Liver (tissue), 8 donors: ENCODE measurements at regions not wholly inside any gene's neighbourhood (a gene's known extent, or its start where the extent isn't known, plus 50 kb on each side); places are given as distances from the start of the nearest gene placed in this dataset.

Experiments
- DNase-seq: peaks from one replicate; pipeline ENCODE4 v3.0.0-alpha.2; 2017; ENCODE audit warnings: low spot score
- H3K27ac ChIP-seq, 2 donors: one replicate each; pipeline ENCODE4 v1.7.0; 2013; ENCODE audit warnings: inconsistent platforms in 2 of 2, low read length in 2 of 2, control low read depth in 1 of 2, low read depth in 1 of 2, mild to moderate bottlenecking in 1 of 2
- H3K27me3 ChIP-seq, 4 donors: one replicate each; pipeline versions ENCODE4 v1.6.1 to v1.7.0; 2013; ENCODE audit warnings: low read length in 3 of 4, inconsistent platforms in 1 of 4, mild to moderate bottlenecking in 1 of 4, moderate library complexity in 1 of 4; ENCODE audit not compliant: control insufficient read depth in 4 of 4, insufficient read depth in 4 of 4
- H3K36me3 ChIP-seq, 4 donors: one replicate each; pipeline versions ENCODE4 v1.6.1 to v1.7.0; 2013; ENCODE audit warnings: low read length in 3 of 4, mild to moderate bottlenecking in 3 of 4, low read depth in 1 of 4, moderate library complexity in 1 of 4; ENCODE audit not compliant: control insufficient read depth in 4 of 4, insufficient read depth in 3 of 4
- H3K4me1 ChIP-seq, 4 donors: one replicate each; pipeline versions ENCODE4 v1.6.1 to v1.7.0; 2013; ENCODE audit warnings: low read length in 3 of 4, mild to moderate bottlenecking in 3 of 4, moderate library complexity in 1 of 4; ENCODE audit not compliant: control insufficient read depth in 4 of 4, insufficient read depth in 4 of 4
- H3K4me3 ChIP-seq, 3 donors: one replicate each; pipeline versions ENCODE4 v1.6.1 to v1.7.0; 2013; ENCODE audit warnings: low read length in 3 of 3, control low read depth in 1 of 3, low read depth in 1 of 3, mild to moderate bottlenecking in 1 of 3
- H3K9ac ChIP-seq, 2 donors: one replicate each; pipeline ENCODE4 v1.7.0; 2013; ENCODE audit warnings: low read length in 2 of 2, mild to moderate bottlenecking in 2 of 2, moderate library complexity in 2 of 2, control low read depth in 1 of 2, low read depth in 1 of 2
- H3K9me3 ChIP-seq, 4 donors: one replicate each; pipeline versions ENCODE4 v1.6.1 to v1.7.0; 2013; ENCODE audit warnings: low read length in 3 of 4; ENCODE audit not compliant: control insufficient read depth in 4 of 4
- ATF3 ChIP-seq: IDR thresholded peaks from 2 replicates; pipeline ENCODE4 v1.6.1; 2016; ENCODE audit warnings: antibody characterized with exemption
- CTCF ChIP-seq: fragments of 150-350 bp; IDR thresholded peaks from 2 replicates; pipeline ENCODE4 v1.5.1; 2017; ENCODE audit warnings: improper control_type of control experiment, low read depth, low read length; ENCODE audit not compliant: missing input control
- EGR1 ChIP-seq, 2 donors: IDR thresholded peaks; 2 replicates each; pipeline ENCODE4 v1.6.1; 2016 to 2018; ENCODE audit warnings: antibody characterized with exemption in 2 of 2, low read depth in 2 of 2
- FOXA1 ChIP-seq: IDR thresholded peaks from 2 replicates; pipeline ENCODE4 v1.6.1; 2016; ENCODE audit warnings: antibody characterized with exemption
- FOXA2 ChIP-seq: IDR thresholded peaks from 2 replicates; pipeline ENCODE4 v1.6.1; 2016; ENCODE audit warnings: antibody characterized with exemption
- GABPA ChIP-seq, 2 donors: IDR thresholded peaks in 1 of 2; conservative IDR thresholded peaks in 1 of 2; 2 replicates each; pipeline ENCODE4 v1.6.1; 2016; ENCODE audit warnings: antibody characterized with exemption in 2 of 2, mild to moderate bottlenecking in 1 of 2, moderate library complexity in 1 of 2
- HNF4A ChIP-seq, 2 donors: conservative IDR thresholded peaks; 2 replicates each; pipeline ENCODE4 v1.6.1; 2016; ENCODE audit warnings: antibody characterized with exemption in 2 of 2, mild to moderate bottlenecking in 2 of 2
- JUND ChIP-seq, 2 donors: IDR thresholded peaks; 2 replicates each; pipeline ENCODE4 v1.6.1; 2016; ENCODE audit warnings: antibody characterized with exemption in 2 of 2
- MAX ChIP-seq: IDR thresholded peaks from 2 replicates; pipeline ENCODE4 v1.6.1; 2016; ENCODE audit warnings: antibody characterized with exemption
- NR2F2 ChIP-seq: IDR thresholded peaks from 2 replicates; pipeline ENCODE4 v1.6.1; 2016; ENCODE audit warnings: antibody characterized with exemption
- RAD21 ChIP-seq, 2 donors: IDR thresholded peaks; 2 replicates each; pipeline ENCODE4 v1.6.1; 2016; ENCODE audit warnings: antibody characterized with exemption in 2 of 2, mild to moderate bottlenecking in 2 of 2
- RXRA ChIP-seq, 2 donors: IDR thresholded peaks; 2 replicates each; pipeline ENCODE4 v1.6.1; 2017 to 2018; ENCODE audit warnings: antibody characterized with exemption in 2 of 2, mild to moderate bottlenecking in 1 of 2
- SP1 ChIP-seq: IDR thresholded peaks from 2 replicates; pipeline ENCODE4 v1.6.1; 2018; ENCODE audit warnings: antibody characterized with exemption, mild to moderate bottlenecking
- TAF1 ChIP-seq: conservative IDR thresholded peaks from 2 replicates; pipeline ENCODE4 v1.6.1; 2016; ENCODE audit warnings: antibody characterized with exemption, mild to moderate bottlenecking
- YY1 ChIP-seq: IDR thresholded peaks from 2 replicates; pipeline ENCODE4 v1.6.1; 2016; ENCODE audit warnings: antibody characterized with exemption, mild to moderate bottlenecking
- ZBTB33 ChIP-seq: IDR thresholded peaks from 2 replicates; pipeline ENCODE4 v1.6.1; 2016; ENCODE audit warnings: antibody characterized with exemption
- WGBS: extraction: QIAGEN DNeasy Blood & Tissue Kit; methylation state at CpG from one replicate; pipeline ENCODE4 v1.1.7; 2013; 5-methylcytosine and 5-hydroxymethylcytosine counted together
- donor health status: healthy.
- donor health status: healthy.
- donor health status: healthy.
- donor health status: healthy.
- donor health status: healthy.

- Histone ChIP-seq H3K9me3 (peaks cover 0 to 6% (median 3%) of the 10 kb centered on the region in 4 donors), H3K4me1 (no peaks in the 10 kb centered on the region), H3K27me3 (no peaks in the 10 kb centered on the region), H3K4me3 (no peak overlapping the region), H3K36me3 (no peaks in the 10 kb centered on the region), H3K27ac (no peak overlapping the region), H3K9ac (no peak overlapping the region)
- DNase-seq, result no peak
- no peak for TF ChIP-seq NR2F2
- TF ChIP-seq CTCF, result no peak
- no peak for TF ChIP-seq MAX
- no peak for TF ChIP-seq ATF3
- TF ChIP-seq HNF4A (conservative IDR thresholded peaks at IDR 0.05), result no peak
- no peak for TF ChIP-seq GABPA (IDR thresholded peaks at IDR 0.05 in 1 of 2, conservative IDR thresholded peaks at IDR 0.05 in 1 of 2)
- 76% methylated on average over 2 of the region's 2 CpGs for WGBS
Measured at GRCh38 chr1:199353906-199354305, 673.6 kb upstream of the NR5A2 start.

GRCh38 chr1:199356561-199356960 lies 670.9 kb upstream of the NR5A2 start:
- Histone ChIP-seq H3K27me3 (no peaks in the 10 kb centered on the region), H3K9me3 (no peaks in the 10 kb centered on the region), H3K4me3 (no peak overlapping the region), H3K4me1 (no peaks in the 10 kb centered on the region), H3K9ac (no peak overlapping the region), H3K36me3 (no peaks in the 10 kb centered on the region), H3K27ac (no peak overlapping the region)
- TF ChIP-seq GABPA (IDR thresholded peaks at IDR 0.05 in 1 of 2, conservative IDR thresholded peaks at IDR 0.05 in 1 of 2), result no peak
- no peak for TF ChIP-seq YY1
- TF ChIP-seq FOXA1, result no peak
- no peak for TF ChIP-seq ZBTB33
- no peak for TF ChIP-seq HNF4A (conservative IDR thresholded peaks at IDR 0.05)
- TF ChIP-seq EGR1 (IDR thresholded peaks at IDR 0.05; ENCODE audit: low read depth in 2 of 2), result no peak
- TF ChIP-seq TAF1, result no peak
- no peak for TF ChIP-seq SP1
- TF ChIP-seq FOXA2, result no peak
- TF ChIP-seq NR2F2, result no peak
- TF ChIP-seq JUND (IDR thresholded peaks at IDR 0.05), result no peak
- TF ChIP-seq RXRA (IDR thresholded peaks at IDR 0.05), result no peak
- TF ChIP-seq RAD21 (IDR thresholded peaks at IDR 0.05), result no peak
- TF ChIP-seq MAX, result no peak
- no peak for TF ChIP-seq CTCF
- no peak for TF ChIP-seq ATF3
- no peak for DNase-seq
- WGBS, result 78% methylated on average over 2 of the region's 2 CpGs
